Uterus (tissue), 2 donors: ENCODE measurements at regions not wholly inside any gene's neighbourhood (a gene's known extent, or its start where the extent isn't known, plus 50 kb on each side); places are given as distances from the start of the nearest gene placed in this dataset.

ENCODE experiments used
- CTCF ChIP-seq, 4 experiments: fragments of 200-600 bp in 2 of 4; fragments of 450-650 bp in 2 of 4; sonication (generic) in 2 of 4; IDR thresholded peaks; one replicate each; pipeline ENCODE4 v1.5.1; 2016 to 2019; ENCODE audit warnings: antibody characterized with exemption in 4 of 4, mild to moderate bottlenecking in 2 of 4, moderate library complexity in 1 of 4
- POLR2A ChIP-seq, 2 donors: fragments of 450-650 bp; IDR thresholded peaks; one replicate each; pipeline ENCODE4 v1.6.1; 2016; ENCODE audit warnings: antibody characterized with exemption in 2 of 2, mild to moderate bottlenecking in 1 of 2, moderate library complexity in 1 of 2

GRCh38 chr2:118689033-118689432 is 158.4 kb downstream of the EN1 start:
- TF ChIP-seq CTCF (IDR thresholded peaks at IDR 0.05) (no peak), POLR2A (IDR thresholded peaks at IDR 0.05) (no peak)
